Lower leg skin (tissue), 4 donors: ENCODE measurements at regions not wholly inside any gene's neighbourhood (a gene's known extent, or its start where the extent isn't known, plus 50 kb on each side); places are given as distances from the start of the nearest gene placed in this dataset.

Experiments
- DNase-seq, 2 donors: peaks; one replicate each; pipeline ENCODE4 v3.0.0-alpha.2; 2019; ENCODE audit warnings: low spot score in 2 of 2
- H3K4me3 ChIP-seq: fragments of 200-600 bp; sonication (generic); 2 replicates; pipeline ENCODE4 v1.5.1; 2017; ENCODE audit warnings: mild to moderate bottlenecking, low read depth; ENCODE audit not compliant: poor library complexity, severe bottlenecking
- POLR2A ChIP-seq, 2 donors: fragments of 450-650 bp; IDR thresholded peaks; one replicate each; pipeline ENCODE4 v1.6.1; 2016 to 2017; ENCODE audit warnings: antibody characterized with exemption in 2 of 2, mild to moderate bottlenecking in 1 of 2, moderate library complexity in 1 of 2
- WGBS, 2 donors: methylation state at CpG; one replicate each; pipeline ENCODE4 v1.1.5; 2018; 5-methylcytosine and 5-hydroxymethylcytosine counted together
- intact Hi-C: fragments of 100-400 bp; cut with DNase I; formaldehyde crosslinking; loops from one replicate; pipeline ENCODE4 v1.15.0; 2023; ENCODE audit warnings: low total_unique reads
- TF ChIP-seq, protein P1 (sequence below), 3 donors: fragments of 450-650 bp; IDR thresholded peaks; one replicate each; pipeline ENCODE4 v1.5.1; 2016; ENCODE audit warnings: antibody characterized with exemption in 3 of 3, mild to moderate bottlenecking in 3 of 3, moderate library complexity in 2 of 3

DNA sequence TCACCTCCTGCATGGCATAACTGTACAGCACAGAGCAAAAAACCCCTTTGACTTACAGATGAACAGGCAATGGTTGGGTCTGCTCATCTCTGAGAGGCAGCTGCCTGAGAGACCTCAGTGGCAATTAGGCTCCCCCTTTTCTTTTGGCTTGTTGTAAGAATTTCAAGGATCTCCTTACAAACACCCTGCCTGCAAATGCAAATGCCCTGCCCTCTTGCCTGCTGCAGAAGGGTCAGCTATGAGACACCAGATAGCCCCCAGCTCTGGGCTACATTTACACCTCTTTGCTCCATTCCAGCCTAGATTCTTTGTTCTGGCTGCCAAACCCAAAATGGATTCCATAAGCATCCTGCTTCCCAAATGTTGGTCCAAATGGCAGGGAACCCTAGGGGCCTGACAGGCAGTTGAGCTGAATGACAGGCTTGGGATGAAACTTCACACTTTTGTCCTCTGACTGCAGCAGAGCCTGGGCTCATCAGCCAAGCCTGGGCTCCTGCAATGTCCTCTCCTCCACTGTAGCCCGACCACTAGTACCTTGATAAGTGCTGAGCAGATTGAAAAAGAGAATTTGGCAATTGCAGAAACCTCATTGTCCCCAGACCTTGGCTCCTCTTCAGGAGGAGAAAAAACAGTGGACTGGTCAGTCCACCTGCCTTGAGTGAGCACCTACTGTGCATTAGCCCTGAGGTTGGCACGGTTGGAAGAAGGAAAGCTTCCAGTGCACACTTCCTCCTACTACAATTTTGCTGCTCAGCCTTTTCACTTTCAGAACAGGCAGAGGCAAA lies 678.3 kb downstream of the BCL11A start:
- intact Hi-C loops = no loop called here
- 71 to 83% methylated on average over 2 of the region's 2 CpGs for WGBS, 2 donors
- H3K4me3 ChIP-seq = no peak overlapping the region
- no peak for DNase-seq
- no peak for TF ChIP-seq POLR2A (IDR thresholded peaks at IDR 0.05)
- TF ChIP-seq, protein P1, sequence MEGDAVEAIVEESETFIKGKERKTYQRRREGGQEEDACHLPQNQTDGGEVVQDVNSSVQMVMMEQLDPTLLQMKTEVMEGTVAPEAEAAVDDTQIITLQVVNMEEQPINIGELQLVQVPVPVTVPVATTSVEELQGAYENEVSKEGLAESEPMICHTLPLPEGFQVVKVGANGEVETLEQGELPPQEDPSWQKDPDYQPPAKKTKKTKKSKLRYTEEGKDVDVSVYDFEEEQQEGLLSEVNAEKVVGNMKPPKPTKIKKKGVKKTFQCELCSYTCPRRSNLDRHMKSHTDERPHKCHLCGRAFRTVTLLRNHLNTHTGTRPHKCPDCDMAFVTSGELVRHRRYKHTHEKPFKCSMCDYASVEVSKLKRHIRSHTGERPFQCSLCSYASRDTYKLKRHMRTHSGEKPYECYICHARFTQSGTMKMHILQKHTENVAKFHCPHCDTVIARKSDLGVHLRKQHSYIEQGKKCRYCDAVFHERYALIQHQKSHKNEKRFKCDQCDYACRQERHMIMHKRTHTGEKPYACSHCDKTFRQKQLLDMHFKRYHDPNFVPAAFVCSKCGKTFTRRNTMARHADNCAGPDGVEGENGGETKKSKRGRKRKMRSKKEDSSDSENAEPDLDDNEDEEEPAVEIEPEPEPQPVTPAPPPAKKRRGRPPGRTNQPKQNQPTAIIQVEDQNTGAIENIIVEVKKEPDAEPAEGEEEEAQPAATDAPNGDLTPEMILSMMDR (IDR thresholded peaks at IDR 0.05) = no peak

DNA sequence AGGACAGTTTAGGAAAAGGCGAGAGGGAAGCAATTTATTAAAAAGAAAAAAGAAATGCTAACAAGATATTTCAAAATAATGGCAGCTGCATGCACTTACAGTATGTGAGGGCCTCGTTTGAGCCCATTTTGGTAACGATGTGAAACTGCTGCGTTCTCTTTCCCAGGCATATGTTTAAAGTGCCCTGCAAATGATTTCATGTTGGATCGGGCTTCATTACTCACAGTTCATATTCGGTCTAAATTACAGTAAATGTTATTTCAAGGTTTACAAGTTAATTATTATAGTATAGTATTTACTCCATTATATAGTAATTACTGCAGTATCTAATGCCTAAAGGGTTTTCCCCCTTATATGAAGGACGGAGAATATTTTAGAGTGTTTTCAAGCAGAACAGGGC lies 679.1 kb downstream of the BCL11A start:
- DNase-seq = no peak
- 77% methylated on average over 7 of the region's 7 CpGs for WGBS, 2 donors
- no peak overlapping the region for H3K4me3 ChIP-seq
- TF ChIP-seq POLR2A (IDR thresholded peaks at IDR 0.05) = no peak
- intact Hi-C loops = no loop called here

DNA sequence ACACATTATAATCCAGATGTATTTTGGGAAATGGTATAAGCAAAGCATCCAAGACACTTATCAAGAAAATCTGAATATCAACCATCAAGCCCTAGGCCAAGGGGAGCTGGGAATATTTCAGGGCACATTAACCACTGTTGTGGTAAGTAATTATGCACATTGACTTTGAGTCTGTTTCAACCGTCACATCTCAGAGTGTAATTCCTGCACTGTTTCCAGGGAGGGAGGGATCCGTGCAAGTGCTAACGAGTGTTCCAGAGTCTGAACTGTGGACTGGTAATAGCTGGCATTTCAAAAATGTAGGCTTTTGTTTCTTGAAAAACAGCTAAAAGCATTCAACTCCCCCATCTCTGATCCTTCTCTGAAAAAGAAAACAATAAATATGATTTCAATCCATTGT lies 681.6 kb downstream of the BCL11A start:
- WGBS, 2 donors = 18 to 20% methylated on average over 3 of the region's 3 CpGs
- H3K4me3 ChIP-seq = no peak overlapping the region
- no peak for DNase-seq
- no peak for TF ChIP-seq POLR2A (IDR thresholded peaks at IDR 0.05)
- TF ChIP-seq, protein P1 (IDR thresholded peaks at IDR 0.05) = no peak
- intact Hi-C loops = no loop called here

DNA sequence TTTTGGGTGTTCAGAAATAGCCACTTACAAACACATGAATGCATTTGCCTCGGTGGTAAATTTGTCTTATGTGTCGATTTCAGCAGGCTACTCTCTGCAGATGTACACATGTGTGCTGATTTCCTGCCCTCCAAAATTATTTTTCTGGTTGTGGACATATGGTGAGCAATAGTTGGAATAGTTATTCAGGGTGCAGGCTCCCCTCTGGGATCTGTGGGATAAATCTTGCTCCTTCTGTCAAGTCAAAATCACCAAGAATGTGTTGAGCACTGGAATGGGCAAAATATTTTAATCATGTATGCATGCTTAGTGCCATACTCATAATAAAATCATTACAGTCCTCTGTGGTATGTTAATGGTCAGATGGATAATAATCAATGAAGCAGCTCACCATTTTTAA lies 684.5 kb downstream of the BCL11A start:
- no peak for DNase-seq
- TF ChIP-seq, protein P1 (IDR thresholded peaks at IDR 0.05) = no peak
- TF ChIP-seq POLR2A (IDR thresholded peaks at IDR 0.05) = no peak
- intact Hi-C loops = no loop called here
- 59 to 67% methylated on average over 2 of the region's 2 CpGs for WGBS, 2 donors
- no peak overlapping the region for H3K4me3 ChIP-seq

DNA sequence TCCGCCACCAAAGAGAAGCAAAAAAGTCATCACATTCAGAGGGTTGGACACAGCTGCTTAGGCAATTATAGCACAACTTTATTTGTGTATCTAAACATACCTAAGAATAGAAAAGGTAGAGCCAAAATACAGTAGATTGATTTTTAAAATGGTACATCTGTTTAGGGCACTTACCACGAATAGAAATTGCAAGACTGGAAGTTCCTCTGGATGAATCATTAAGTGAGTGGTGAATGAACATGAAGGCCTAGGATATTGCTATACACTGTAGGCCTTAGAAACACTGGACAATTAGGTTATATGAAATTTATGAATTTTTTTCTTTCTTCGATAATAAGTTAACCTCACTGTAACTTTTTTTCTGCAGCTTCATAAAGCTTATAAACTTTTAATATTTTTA lies 687.0 kb downstream of the BCL11A start:
- no peak overlapping the region for H3K4me3 ChIP-seq
- WGBS, 2 donors = 83 to 85% methylated on average over 3 of the region's 3 CpGs
- TF ChIP-seq, protein P1 (IDR thresholded peaks at IDR 0.05) = no peak
- no peak for TF ChIP-seq POLR2A (IDR thresholded peaks at IDR 0.05)
- intact Hi-C loops = no loop called here
- no peak for DNase-seq

DNA sequence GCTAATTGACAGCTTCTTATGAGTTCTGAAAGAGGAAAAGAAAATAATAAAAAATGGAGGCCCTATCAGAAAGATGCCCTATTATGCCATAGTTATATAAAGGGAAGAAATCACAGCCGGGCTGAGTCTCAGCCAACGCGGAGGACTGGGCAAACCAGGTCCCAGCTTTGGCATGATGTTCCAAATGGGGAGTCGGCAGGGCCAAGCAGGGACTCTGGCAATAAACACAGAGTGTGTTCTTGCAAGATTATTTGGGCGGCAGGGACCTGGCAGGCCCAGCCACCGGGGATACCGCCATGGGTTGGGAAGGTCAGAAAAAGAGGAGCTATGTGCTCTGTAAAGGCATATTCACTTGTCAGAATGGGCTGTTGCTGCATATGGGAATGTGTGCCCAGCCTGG lies 694.9 kb downstream of the BCL11A start:
- 82 to 99% methylated on average over 7 of the region's 7 CpGs for WGBS, 2 donors
- no peak for DNase-seq
- TF ChIP-seq, protein P1 (IDR thresholded peaks at IDR 0.05) = no peak
- no peak for TF ChIP-seq POLR2A (IDR thresholded peaks at IDR 0.05)
- H3K4me3 ChIP-seq = no peak overlapping the region
- intact Hi-C loops = no loop called here
